Adrenal gland (tissue), 9 donors: ENCODE measurements at regions not wholly inside any gene's neighbourhood (a gene's known extent, or its start where the extent isn't known, plus 50 kb on each side); places are given as distances from the start of the nearest gene placed in this dataset.
"Not testable (repeated sequence)": the region's sequence is repeated elsewhere in the genome, so short reads cannot be mapped to it uniquely, and the experiment has no call there.

Experiments
- DNase-seq, 7 donors: peaks; one replicate each; pipeline ENCODE4 v3.0.0-alpha.2; 2019 to 2020
- H3K27ac ChIP-seq, 5 donors: fragments of 200-600 bp; sonication (generic) in 4 of 5; 1 replicate in 3 of 5; 2 replicates in 2 of 5; pipeline versions ENCODE4 v1.5.1 to v1.8.0; 2016 to 2020; ENCODE audit warnings: mild to moderate bottlenecking in 1 of 5
- H3K27me3 ChIP-seq: fragments of 200-600 bp; 2 replicates; pipeline ENCODE4 v1.8.0; 2021
- H3K36me3 ChIP-seq, 2 donors: fragments of 200-600 bp; replicated peaks in 1 of 2; 1 replicate in 1 of 2; 2 replicates in 1 of 2; pipeline versions ENCODE4 v1.5.1 to v1.8.0; 2018 to 2022
- H3K4me1 ChIP-seq, 2 donors: fragments of 200-600 bp; replicated peaks in 1 of 2; 1 replicate in 1 of 2; 2 replicates in 1 of 2; pipeline versions ENCODE4 v1.5.1 to v1.8.0; 2018 to 2021
- H3K4me3 ChIP-seq, 4 donors: fragments of 200-600 bp; sonication (generic) in 3 of 4; one replicate each; pipeline ENCODE4 v1.5.1; 2016 to 2018
- H3K9me3 ChIP-seq, 3 donors: fragments of 200-600 bp; sonication (generic) in 1 of 3; replicated peaks in 1 of 3; 1 replicate in 2 of 3; 2 replicates in 1 of 3; pipeline versions ENCODE4 v1.5.1 to v1.8.0; 2016 to 2021
- POLR2A ChIP-seq, 2 donors: fragments of 450-650 bp; IDR thresholded peaks; one replicate each; pipeline ENCODE4 v1.6.1; 2017; ENCODE audit warnings: antibody characterized with exemption in 2 of 2, mild to moderate bottlenecking in 2 of 2, moderate library complexity in 1 of 2
- WGBS, 4 donors: extraction: QIAGEN DNeasy Blood & Tissue Kit in 2 of 4; methylation state at CpG; one replicate each; pipeline versions ENCODE4 v1.1.5 to v1.1.7; 2013 to 2017; 5-methylcytosine and 5-hydroxymethylcytosine counted together
- intact Hi-C, 2 donors: fragments of 100-400 bp; cut with DNase I; formaldehyde crosslinking; loops; one replicate each; pipeline versions ENCODE4 v1.14.1 to v1.15.0; 2022 to 2023
- TF ChIP-seq, protein P1 (sequence below), 6 experiments: fragments of 450-650 bp in 4 of 6; fragments of 200-600 bp in 2 of 6; sonication (generic) in 1 of 6; IDR thresholded peaks; 1 replicate in 5 of 6; 2 replicates in 1 of 6; pipeline versions ENCODE4 v1.5.1 to v1.8.0; 2016 to 2021; ENCODE audit warnings: antibody characterized with exemption in 6 of 6, mild to moderate bottlenecking in 2 of 6, moderate library complexity in 1 of 6
- donor health status: healthy with polysubstance abuse.
- donor health status: Bipolar disorder and iron deficiency.
- donor health status: DM: yes; HTN: yes; CAD: no.
- donor health status: DM: no; HTN: no; CAD: no.
- donor health status: DM: no; HTN: no; CAD: no.

- 66 to 84% (median 72%) methylated on average over 1 of the region's 1 CpG for WGBS, 4 donors
- TF ChIP-seq, protein P1, sequence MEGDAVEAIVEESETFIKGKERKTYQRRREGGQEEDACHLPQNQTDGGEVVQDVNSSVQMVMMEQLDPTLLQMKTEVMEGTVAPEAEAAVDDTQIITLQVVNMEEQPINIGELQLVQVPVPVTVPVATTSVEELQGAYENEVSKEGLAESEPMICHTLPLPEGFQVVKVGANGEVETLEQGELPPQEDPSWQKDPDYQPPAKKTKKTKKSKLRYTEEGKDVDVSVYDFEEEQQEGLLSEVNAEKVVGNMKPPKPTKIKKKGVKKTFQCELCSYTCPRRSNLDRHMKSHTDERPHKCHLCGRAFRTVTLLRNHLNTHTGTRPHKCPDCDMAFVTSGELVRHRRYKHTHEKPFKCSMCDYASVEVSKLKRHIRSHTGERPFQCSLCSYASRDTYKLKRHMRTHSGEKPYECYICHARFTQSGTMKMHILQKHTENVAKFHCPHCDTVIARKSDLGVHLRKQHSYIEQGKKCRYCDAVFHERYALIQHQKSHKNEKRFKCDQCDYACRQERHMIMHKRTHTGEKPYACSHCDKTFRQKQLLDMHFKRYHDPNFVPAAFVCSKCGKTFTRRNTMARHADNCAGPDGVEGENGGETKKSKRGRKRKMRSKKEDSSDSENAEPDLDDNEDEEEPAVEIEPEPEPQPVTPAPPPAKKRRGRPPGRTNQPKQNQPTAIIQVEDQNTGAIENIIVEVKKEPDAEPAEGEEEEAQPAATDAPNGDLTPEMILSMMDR (IDR thresholded peaks at IDR 0.05) = no peak
- TF ChIP-seq POLR2A (IDR thresholded peaks at IDR 0.05) = no peak
- intact Hi-C loops = no loop called here
Observed at GRCh38 chr12:66751432-66752113, 72.7 kb upstream of the GRIP1 start.

DNA sequence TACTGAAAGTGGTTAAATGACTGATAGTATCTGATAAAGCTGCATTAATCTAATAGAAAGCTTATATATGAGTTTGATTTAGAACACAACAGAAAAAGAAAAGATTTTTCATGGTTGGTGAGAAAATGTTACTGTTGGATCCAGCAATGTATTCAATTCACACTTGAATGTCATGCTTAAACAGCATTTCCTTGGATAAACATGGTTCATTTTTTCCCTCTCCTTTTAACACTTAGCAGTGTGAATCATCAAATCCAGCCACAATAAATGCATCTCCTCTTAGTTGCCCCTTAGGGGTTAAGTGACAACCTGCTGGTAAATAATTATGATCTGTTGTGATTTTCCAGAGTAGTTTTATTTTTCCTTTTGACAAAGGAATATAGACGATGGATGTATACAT is 74.9 kb upstream of the GRIP1 start:
- Histone ChIP-seq H3K4me3 (no peak overlapping the region), H3K27ac (no peak overlapping the region), H3K9me3 (no peaks in the 10 kb centered on the region), H3K27me3 (no peaks in the 10 kb centered on the region), H3K4me1 (no peaks in the 10 kb centered on the region), H3K36me3 (no peaks in the 10 kb centered on the region)
- intact Hi-C loops = no loop called here
- 62 to 72% (median 69%) methylated on average over 1 of the region's 1 CpG for WGBS, 4 donors
- DNase-seq = no peak
- no peak for TF ChIP-seq POLR2A (IDR thresholded peaks at IDR 0.05)
- TF ChIP-seq, protein P1 (IDR thresholded peaks at IDR 0.05) = no peak

More at GRCh38 chr12:66751432-66752113, 72.7 kb upstream of the GRIP1 start:
- Histone ChIP-seq H3K27ac (no peak overlapping the region), H3K36me3 (no peaks in the 10 kb centered on the region), H3K27me3 (no peaks in the 10 kb centered on the region), H3K9me3 (no peaks in the 10 kb centered on the region), H3K4me3 (no peak overlapping the region), H3K4me1 (no peaks in the 10 kb centered on the region)
- DNase-seq = no peak

GRCh38 chr12:66755727-66756395 is 77.0 kb upstream of the GRIP1 start:
- H3K4me1 ChIP-seq = no peaks in the 10 kb centered on the region
- H3K27me3 ChIP-seq = no peaks in the 10 kb centered on the region
- H3K9me3 ChIP-seq = no peaks in the 10 kb centered on the region
- DNase-seq = no peak
- intact Hi-C loops = no loop called here
- TF ChIP-seq, protein P1 (IDR thresholded peaks at IDR 0.05) = no peak
- no peak for TF ChIP-seq POLR2A (IDR thresholded peaks at IDR 0.05)
- WGBS, 4 donors = 84 to 90% (median 87%) methylated on average over 2 of the region's 2 CpGs
- no peak overlapping the region for H3K27ac ChIP-seq
- H3K4me3 ChIP-seq = no peak overlapping the region
- H3K36me3 ChIP-seq = no peaks in the 10 kb centered on the region

- Histone ChIP-seq H3K4me3 (no peak overlapping the region), H3K27me3 (no peaks in the 10 kb centered on the region), H3K9me3 (no peaks in the 10 kb centered on the region), H3K36me3 (no peaks in the 10 kb centered on the region), H3K27ac (no peak overlapping the region), H3K4me1 (no peaks in the 10 kb centered on the region)
- no peak for TF ChIP-seq POLR2A (IDR thresholded peaks at IDR 0.05)
- TF ChIP-seq, protein P1 (IDR thresholded peaks at IDR 0.05) = no peak
- 81 to 96% (median 95%) methylated on average over 1 of the region's 1 CpG for WGBS, 4 donors
- intact Hi-C loops = no loop called here
- no peak for DNase-seq
Observed at GRCh38 chr12:66756631-66757030, 77.8 kb upstream of the GRIP1 start.

- DNase-seq, intact Hi-C loops, H3K4me1 ChIP-seq, H3K27me3 ChIP-seq, H3K4me3 ChIP-seq, H3K9me3 ChIP-seq, H3K27ac ChIP-seq, H3K36me3 ChIP-seq: not testable (repeated sequence)
- WGBS, 4 donors = 84 to 88% (median 86%) methylated on average over 4 of the region's 4 CpGs
Observed at GRCh38 chr12:66760122-66760521, 81.2 kb upstream of the GRIP1 start.
